ENCODE measurements at regions not wholly inside any gene's neighbourhood (a gene's known extent, or its start where the extent isn't known, plus 50 kb on each side); places are given as distances from the start of the nearest gene placed in this dataset.

DNA sequence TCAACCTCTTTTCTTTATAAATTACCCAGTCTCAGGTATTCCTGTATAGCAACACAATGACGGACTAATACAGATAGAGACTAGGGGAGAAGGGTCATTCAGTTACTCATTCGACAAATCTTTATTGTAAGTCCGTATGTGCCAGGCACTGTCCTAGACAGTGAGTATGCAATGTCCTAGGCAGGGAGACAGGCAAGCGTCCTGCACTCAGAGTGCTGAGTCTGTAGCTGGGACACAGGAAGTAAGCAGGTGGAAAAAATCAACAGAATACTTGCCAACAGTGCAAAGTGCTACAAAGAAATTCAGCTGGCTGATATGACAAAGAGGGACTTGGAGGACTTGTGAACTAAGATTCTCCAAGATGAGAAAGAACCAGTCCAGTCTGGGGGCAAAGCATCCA, 92.2 kb upstream of the ZBTB40 start:
- no peaks in the 10 kb centered on the region for H3K4me1 ChIP-seq (ENCODE audit: control insufficient read depth, insufficient read depth, low read length)
- WGBS (ENCODE audit: insufficient coverage): 89% methylated on average over 3 of the region's 4 CpGs
- no peaks in the 10 kb centered on the region for H3K27me3 ChIP-seq (ENCODE audit: control insufficient read depth, insufficient read depth, low read length)
- H3K4me3 ChIP-seq (ENCODE audit: low read depth, low read length): no peak overlapping the region
- no peak for DNase-seq (ENCODE audit: low read depth in 4 of 6, low spot score in 6 of 6)
- H3K9me3 ChIP-seq (ENCODE audit: control insufficient read depth, insufficient read depth, low read length): peaks cover 1% of the 10 kb centered on the region
- H3K27ac ChIP-seq (ENCODE audit: low read depth, low read length): no peak overlapping the region
- H3K36me3 ChIP-seq (ENCODE audit: control insufficient read depth, insufficient read depth, low read length): no peaks in the 10 kb centered on the region

- no peaks in the 10 kb centered on the region for H3K36me3 ChIP-seq (ENCODE audit: control insufficient read depth, insufficient read depth, low read length)
- no peak overlapping the region for H3K4me3 ChIP-seq (ENCODE audit: low read depth, low read length)
- no peaks in the 10 kb centered on the region for H3K27me3 ChIP-seq (ENCODE audit: control insufficient read depth, insufficient read depth, low read length)
- 59% methylated on average over 4 of the region's 6 CpGs for WGBS (ENCODE audit: insufficient coverage)
- peaks cover 1% of the 10 kb centered on the region for H3K9me3 ChIP-seq (ENCODE audit: control insufficient read depth, insufficient read depth, low read length)
- peaks cover 4% of the 10 kb centered on the region for H3K4me1 ChIP-seq (ENCODE audit: control insufficient read depth, insufficient read depth, low read length)
- DNase-seq (ENCODE audit: low read depth in 4 of 6, low spot score in 6 of 6): no peak
- H3K27ac ChIP-seq (ENCODE audit: low read depth, low read length): no peak overlapping the region
These were observed 88.8 kb upstream of the ZBTB40 start for GRCh38 chr1:22362626-22363402.

GRCh38 chr1:22363403-22364325, 88.0 kb upstream of the ZBTB40 start:
- H3K27me3 ChIP-seq (ENCODE audit: control insufficient read depth, insufficient read depth, low read length): no peaks in the 10 kb centered on the region
- peaks cover 4% of the 10 kb centered on the region for H3K4me1 ChIP-seq (ENCODE audit: control insufficient read depth, insufficient read depth, low read length)
- H3K4me3 ChIP-seq (ENCODE audit: low read depth, low read length): no peak overlapping the region
- 68% methylated on average over 10 of the region's 13 CpGs for WGBS (ENCODE audit: insufficient coverage)
- H3K27ac ChIP-seq (ENCODE audit: low read depth, low read length): no peak overlapping the region
- no peak for DNase-seq (ENCODE audit: low read depth in 4 of 6, low spot score in 6 of 6)
- peaks cover 1% of the 10 kb centered on the region for H3K9me3 ChIP-seq (ENCODE audit: control insufficient read depth, insufficient read depth, low read length)
- no peaks in the 10 kb centered on the region for H3K36me3 ChIP-seq (ENCODE audit: control insufficient read depth, insufficient read depth, low read length)

GRCh38 chr1:22364326-22364650, 87.4 kb upstream of the ZBTB40 start:
- DNase-seq (ENCODE audit: low read depth in 4 of 6, low spot score in 6 of 6): no peak
- H3K4me3 ChIP-seq (ENCODE audit: low read depth, low read length): no peak overlapping the region
- H3K27ac ChIP-seq (ENCODE audit: low read depth, low read length): no peak overlapping the region
- peaks cover 4% of the 10 kb centered on the region for H3K4me1 ChIP-seq (ENCODE audit: control insufficient read depth, insufficient read depth, low read length)
- no peaks in the 10 kb centered on the region for H3K9me3 ChIP-seq (ENCODE audit: control insufficient read depth, insufficient read depth, low read length)
- no peaks in the 10 kb centered on the region for H3K27me3 ChIP-seq (ENCODE audit: control insufficient read depth, insufficient read depth, low read length)
- H3K36me3 ChIP-seq (ENCODE audit: control insufficient read depth, insufficient read depth, low read length): no peaks in the 10 kb centered on the region
- WGBS (ENCODE audit: insufficient coverage): 89% methylated on average over 5 of the region's 5 CpGs

DNA sequence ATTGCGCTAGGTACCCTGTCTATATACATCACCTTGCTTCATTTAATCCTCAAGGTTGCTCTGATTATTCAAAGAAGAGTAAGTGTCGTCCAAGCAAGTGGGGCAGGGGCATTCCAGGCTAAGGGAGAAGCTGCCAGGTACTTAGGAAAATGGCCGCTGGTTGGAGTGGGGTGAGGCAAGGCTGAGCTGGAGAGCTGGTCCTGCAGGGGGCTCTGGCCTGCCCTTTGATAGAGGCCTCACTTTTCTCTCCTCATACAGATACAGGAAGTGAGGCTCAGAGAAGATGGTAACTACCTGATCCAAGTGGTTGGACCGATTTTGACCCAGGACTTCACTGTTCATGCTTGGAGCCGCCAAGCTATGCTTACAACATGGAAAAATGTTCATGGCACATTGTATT, 86.9 kb upstream of the ZBTB40 start:
- WGBS (ENCODE audit: insufficient coverage): 87% methylated on average over 3 of the region's 5 CpGs
- Histone ChIP-seq H3K9me3 (ENCODE audit: control insufficient read depth, insufficient read depth, low read length) (no peaks in the 10 kb centered on the region), H3K4me3 (ENCODE audit: low read depth, low read length) (no peak overlapping the region), H3K36me3 (ENCODE audit: control insufficient read depth, insufficient read depth, low read length) (no peaks in the 10 kb centered on the region), H3K4me1 (ENCODE audit: control insufficient read depth, insufficient read depth, low read length) (peaks cover 4% of the 10 kb centered on the region), H3K27ac (ENCODE audit: low read depth, low read length) (no peak overlapping the region), H3K27me3 (ENCODE audit: control insufficient read depth, insufficient read depth, low read length) (no peaks in the 10 kb centered on the region)
- no peak for DNase-seq (ENCODE audit: low read depth in 4 of 6, low spot score in 6 of 6)

- Histone ChIP-seq H3K4me1 (ENCODE audit: control insufficient read depth, insufficient read depth, low read length) (peaks cover 4% of the 10 kb centered on the region), H3K36me3 (ENCODE audit: control insufficient read depth, insufficient read depth, low read length) (no peaks in the 10 kb centered on the region), H3K9me3 (ENCODE audit: control insufficient read depth, insufficient read depth, low read length) (no peaks in the 10 kb centered on the region), H3K27me3 (ENCODE audit: control insufficient read depth, insufficient read depth, low read length) (no peaks in the 10 kb centered on the region), H3K4me3 (ENCODE audit: low read depth, low read length) (no peak overlapping the region), H3K27ac (ENCODE audit: low read depth, low read length) (no peak overlapping the region)
- DNase-seq (ENCODE audit: low read depth in 4 of 6, low spot score in 6 of 6): no peak
- WGBS (ENCODE audit: insufficient coverage): 79% methylated on average over 12 of the region's 19 CpGs
These were observed 86.0 kb upstream of the ZBTB40 start for GRCh38 chr1:22365331-22366295.

DNA sequence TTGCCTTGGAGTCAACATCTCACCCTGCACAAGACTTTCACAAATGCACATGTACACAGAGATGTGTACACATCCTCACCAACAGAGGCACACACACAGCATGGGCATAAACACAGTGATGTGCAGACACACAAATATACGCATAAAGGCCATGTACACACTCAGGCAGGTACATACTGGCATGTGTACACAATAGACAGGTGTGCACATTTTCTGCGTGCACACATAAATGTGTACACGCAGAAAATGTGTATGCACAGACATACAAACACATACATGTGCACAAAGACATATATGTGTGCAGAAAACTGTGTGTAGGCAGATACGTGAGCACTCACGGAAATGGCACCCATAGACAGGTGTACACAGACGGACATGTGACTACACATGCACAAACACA, 85.3 kb upstream of the ZBTB40 start:
- Histone ChIP-seq H3K27ac (ENCODE audit: low read depth, low read length) (no peak overlapping the region), H3K9me3 (ENCODE audit: control insufficient read depth, insufficient read depth, low read length) (no peaks in the 10 kb centered on the region), H3K4me1 (ENCODE audit: control insufficient read depth, insufficient read depth, low read length) (peaks cover 4% of the 10 kb centered on the region), H3K27me3 (ENCODE audit: control insufficient read depth, insufficient read depth, low read length) (no peaks in the 10 kb centered on the region), H3K4me3 (ENCODE audit: low read depth, low read length) (no peak overlapping the region), H3K36me3 (ENCODE audit: control insufficient read depth, insufficient read depth, low read length) (no peaks in the 10 kb centered on the region)
- DNase-seq (ENCODE audit: low read depth in 4 of 6, low spot score in 6 of 6): no peak
- WGBS (ENCODE audit: insufficient coverage): 100% methylated on average over 4 of the region's 6 CpGs

GRCh38 chr1:22368125-22368524, 83.5 kb upstream of the ZBTB40 start:
- WGBS (ENCODE audit: insufficient coverage): no CpG with 5 or more reads among the region's 1 CpG
- H3K27me3 ChIP-seq (ENCODE audit: control insufficient read depth, insufficient read depth, low read length): no peaks in the 10 kb centered on the region

More at GRCh38 chr1:22368125-22368524, 83.5 kb upstream of the ZBTB40 start:
- Histone ChIP-seq H3K9me3 (ENCODE audit: control insufficient read depth, insufficient read depth, low read length) (no peaks in the 10 kb centered on the region), H3K4me3 (ENCODE audit: low read depth, low read length) (no peak overlapping the region), H3K36me3 (ENCODE audit: control insufficient read depth, insufficient read depth, low read length) (no peaks in the 10 kb centered on the region), H3K27ac (ENCODE audit: low read depth, low read length) (no peak overlapping the region), H3K4me1 (ENCODE audit: control insufficient read depth, insufficient read depth, low read length) (peaks cover 4% of the 10 kb centered on the region)
- no peak for DNase-seq (ENCODE audit: low read depth in 4 of 6, low spot score in 6 of 6)
